ENCODE measurements at regions not wholly inside any gene's neighbourhood (a gene's known extent, or its start where the extent isn't known, plus 50 kb on each side); places are given as distances from the start of the nearest gene placed in this dataset.
A peak's percentile ranks its signal among the peaks of the same experiment; 100 is the strongest.

DNA sequence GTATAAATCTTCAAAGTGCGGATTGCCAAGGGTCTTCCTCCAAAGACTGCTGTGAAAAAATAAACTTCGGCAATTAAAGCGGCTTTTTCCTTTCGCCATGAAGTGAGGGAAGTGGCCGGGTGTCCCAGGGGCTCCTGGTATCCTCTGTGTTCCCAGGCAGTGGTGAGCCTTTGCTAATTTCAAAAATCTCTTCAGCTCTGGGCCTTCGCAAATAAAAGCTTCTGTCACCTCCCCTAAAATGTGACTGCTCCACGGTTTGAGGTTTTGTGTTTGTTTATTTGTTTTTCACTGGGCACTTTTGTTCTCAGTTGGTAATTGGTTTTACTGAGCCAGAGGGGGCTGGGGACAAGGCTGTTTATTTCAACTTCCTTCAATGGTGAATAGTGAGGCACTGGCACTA lies 270.1 kb upstream of the POU3F3 start:
- Histone ChIP-seq H3K27ac (ENCODE audit: low read depth, low read length) (no peak overlapping the region), H3K9me3 (ENCODE audit: control insufficient read depth in 2 of 3, low read length in 3 of 3) (no peaks in the 10 kb centered on the region), H3K27me3 (ENCODE audit: control insufficient read depth in 2 of 2, insufficient read depth in 2 of 2, low read length in 2 of 2) (no peaks in the 10 kb centered on the region), H3K4me3 (ENCODE audit: low read length) (no peak overlapping the region), H3K4me1 (ENCODE audit: control insufficient read depth in 2 of 2, insufficient read depth in 2 of 2, low read length in 2 of 2) (no peaks in the 10 kb centered on the region), H3K36me3 (ENCODE audit: control insufficient read depth in 2 of 3, insufficient read depth in 3 of 3, low read length in 3 of 3) (no peaks in the 10 kb centered on the region)
- Mint-ChIP-seq H3K27me3 (peaks cover 0 to 6% (median 0%) of the 10 kb centered on the region in 5 donors), H3K4me3 (no peak overlapping the region), H3K9me3 (peaks cover 0 to 1% (median 0%) of the 10 kb centered on the region in 11 donors), H3K36me3 (no peaks in the 10 kb centered on the region), H3K4me1 (no peaks in the 10 kb centered on the region), H3K27ac (no peak overlapping the region)
- ChIA-PET POLR2A (no interaction called here), CTCF (no interaction called here)
- no peak for ATAC-seq
- intact Hi-C loops (cut with micrococcal nuclease): no loop called here
- no peak for DNase-seq

DNA sequence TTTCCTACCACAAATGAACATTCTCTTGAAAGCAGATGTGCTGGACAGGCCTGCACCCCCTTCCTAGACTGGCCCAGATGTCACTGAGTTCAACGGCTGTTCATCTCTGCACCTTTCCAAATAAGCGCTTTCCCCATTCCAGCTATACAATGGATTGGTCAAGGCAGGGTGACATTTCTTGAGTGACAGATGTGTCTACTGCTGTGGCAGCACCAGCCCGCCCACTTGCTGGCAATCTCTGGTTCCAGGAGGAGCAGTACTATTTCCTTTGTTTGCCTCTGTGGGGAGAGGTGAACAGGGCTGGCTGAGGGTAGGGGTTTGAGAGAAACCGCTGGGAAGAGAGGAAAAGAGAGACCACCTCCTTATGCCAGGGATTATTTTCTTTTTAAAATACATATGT lies 269.5 kb upstream of the POU3F3 start:
- Histone ChIP-seq H3K27me3 (ENCODE audit: control insufficient read depth in 2 of 2, insufficient read depth in 2 of 2, low read length in 2 of 2) (no peaks in the 10 kb centered on the region), H3K4me3 (ENCODE audit: low read length) (no peak overlapping the region), H3K4me1 (ENCODE audit: control insufficient read depth in 2 of 2, insufficient read depth in 2 of 2, low read length in 2 of 2) (no peaks in the 10 kb centered on the region), H3K9me3 (ENCODE audit: control insufficient read depth in 2 of 3, low read length in 3 of 3) (no peaks in the 10 kb centered on the region), H3K36me3 (ENCODE audit: control insufficient read depth in 2 of 3, insufficient read depth in 3 of 3, low read length in 3 of 3) (no peaks in the 10 kb centered on the region), H3K27ac (ENCODE audit: low read depth, low read length) (no peak overlapping the region)
- intact Hi-C loops (cut with micrococcal nuclease): no loop called here
- Mint-ChIP-seq H3K27ac (no peak overlapping the region), H3K27me3 (peaks cover 0 to 5% (median 0%) of the 10 kb centered on the region in 5 donors), H3K9me3 (peaks cover 0 to 1% (median 0%) of the 10 kb centered on the region in 11 donors), H3K4me1 (no peaks in the 10 kb centered on the region), H3K36me3 (no peaks in the 10 kb centered on the region), H3K4me3 (no peak overlapping the region)
- ChIA-PET POLR2A (no interaction called here), CTCF (no interaction called here)
- no peak for DNase-seq
- ATAC-seq: no peak

DNA sequence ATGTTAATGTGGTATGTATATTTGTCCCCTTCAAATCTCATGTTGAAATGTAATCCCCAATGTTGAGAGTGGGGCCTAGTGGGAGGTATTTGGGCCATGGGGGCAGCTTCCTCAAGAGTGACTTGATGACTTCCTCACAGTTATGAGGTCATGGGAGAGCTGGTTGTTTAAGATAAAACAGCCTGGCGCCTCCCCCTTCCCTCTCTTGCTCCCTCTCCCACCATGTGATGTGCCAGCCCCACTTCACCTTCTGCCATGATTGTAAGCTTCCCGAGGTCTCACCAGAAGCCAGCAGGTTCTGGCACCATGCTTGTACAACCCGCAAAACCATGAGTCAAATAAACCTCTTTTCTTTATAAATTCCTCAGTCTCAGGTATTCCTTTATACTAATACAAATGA lies 258.3 kb upstream of the POU3F3 start:
- Histone ChIP-seq H3K9me3 (ENCODE audit: control insufficient read depth in 2 of 3, low read length in 3 of 3) (no peaks in the 10 kb centered on the region), H3K4me1 (ENCODE audit: control insufficient read depth in 2 of 2, insufficient read depth in 2 of 2, low read length in 2 of 2) (no peaks in the 10 kb centered on the region), H3K36me3 (ENCODE audit: control insufficient read depth in 2 of 3, insufficient read depth in 3 of 3, low read length in 3 of 3) (no peaks in the 10 kb centered on the region), H3K27ac (ENCODE audit: low read depth, low read length) (no peak overlapping the region), H3K27me3 (ENCODE audit: control insufficient read depth in 2 of 2, insufficient read depth in 2 of 2, low read length in 2 of 2) (no peaks in the 10 kb centered on the region), H3K4me3 (ENCODE audit: low read length) (no peak overlapping the region)
- Mint-ChIP-seq H3K36me3 (peaks cover 0 to 4% (median 0%) of the 10 kb centered on the region in 5 donors), H3K4me1 (peaks cover 0 to 4% (median 0%) of the 10 kb centered on the region in 7 donors), H3K27ac (no peak overlapping the region), H3K27me3 (peaks cover 0 to 10% (median 0%) of the 10 kb centered on the region in 5 donors), H3K4me3 (no peak overlapping the region), H3K9me3 (peaks cover 0 to 14% (median 6%) of the 10 kb centered on the region in 11 donors)
- intact Hi-C loops (cut with micrococcal nuclease): no loop called here
- ATAC-seq: no peak
- POLR2A ChIA-PET: no interaction called here
- CTCF ChIA-PET: no interaction called here
- no peak for DNase-seq

DNA sequence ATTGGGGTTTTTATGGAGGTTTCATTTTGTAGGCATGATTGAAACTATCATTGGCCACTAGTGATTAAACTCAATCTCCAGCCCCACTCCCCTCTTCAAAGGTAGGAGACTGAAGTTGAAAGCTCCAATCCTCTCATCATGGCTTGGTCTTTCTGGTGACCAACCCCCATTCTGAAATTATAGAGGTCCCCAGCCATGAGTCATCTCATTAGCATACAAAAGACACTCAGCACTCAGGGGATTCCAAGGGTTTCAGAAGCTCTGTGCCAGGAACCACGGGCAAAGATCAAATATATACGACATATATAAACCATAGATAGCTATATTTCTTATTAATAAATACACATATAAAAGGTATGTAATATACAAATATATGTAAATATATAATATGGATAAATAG lies 256.0 kb upstream of the POU3F3 start:
- no peak overlapping the region for H3K4me3 Mint-ChIP-seq
- no peak for ATAC-seq
- POLR2A ChIA-PET: no interaction called here
- Histone ChIP-seq H3K9me3 (ENCODE audit: control insufficient read depth in 2 of 3, low read length in 3 of 3) (no peaks in the 10 kb centered on the region), H3K27ac (ENCODE audit: low read depth, low read length) (no peak overlapping the region), H3K36me3 (ENCODE audit: control insufficient read depth in 2 of 3, insufficient read depth in 3 of 3, low read length in 3 of 3) (no peaks in the 10 kb centered on the region), H3K4me1 (ENCODE audit: control insufficient read depth in 2 of 2, insufficient read depth in 2 of 2, low read length in 2 of 2) (no peaks in the 10 kb centered on the region), H3K4me3 (ENCODE audit: low read length) (no peak overlapping the region), H3K27me3 (ENCODE audit: control insufficient read depth in 2 of 2, insufficient read depth in 2 of 2, low read length in 2 of 2) (no peaks in the 10 kb centered on the region)
- peaks cover 0 to 4% (median 0%) of the 10 kb centered on the region in 7 donors for H3K4me1 Mint-ChIP-seq
- intact Hi-C loops (cut with micrococcal nuclease): no loop called here
- H3K9me3 Mint-ChIP-seq: peaks cover 0 to 14% (median 2%) of the 10 kb centered on the region in 11 donors
- CTCF ChIA-PET: no interaction called here
- H3K27ac Mint-ChIP-seq: no peak overlapping the region
- H3K36me3 Mint-ChIP-seq: no peaks in the 10 kb centered on the region
- H3K27me3 Mint-ChIP-seq: peaks cover 0 to 10% (median 0%) of the 10 kb centered on the region in 5 donors
- DNase-seq: no peak

- Histone ChIP-seq H3K27me3 (ENCODE audit: control insufficient read depth in 2 of 2, insufficient read depth in 2 of 2, low read length in 2 of 2) (no peaks in the 10 kb centered on the region), H3K9me3 (ENCODE audit: control insufficient read depth in 2 of 3, low read length in 3 of 3) (no peaks in the 10 kb centered on the region), H3K27ac (ENCODE audit: low read depth, low read length) (no peak overlapping the region), H3K4me3 (ENCODE audit: low read length) (no peak overlapping the region), H3K36me3 (ENCODE audit: control insufficient read depth in 2 of 3, insufficient read depth in 3 of 3, low read length in 3 of 3) (no peaks in the 10 kb centered on the region), H3K4me1 (ENCODE audit: control insufficient read depth in 2 of 2, insufficient read depth in 2 of 2, low read length in 2 of 2) (no peaks in the 10 kb centered on the region)
- Mint-ChIP-seq H3K36me3 (no peaks in the 10 kb centered on the region), H3K9me3 (peaks cover 0 to 14% (median 2%) of the 10 kb centered on the region in 11 donors), H3K27me3 (peaks cover 0 to 10% (median 0%) of the 10 kb centered on the region in 5 donors), H3K4me3 (no peak overlapping the region), H3K27ac (no peak overlapping the region), H3K4me1 (peaks cover 0 to 4% (median 0%) of the 10 kb centered on the region in 7 donors)
- DNase-seq (no peak), ATAC-seq (no peak)
- CTCF ChIA-PET: no interaction called here
- intact Hi-C loops (cut with micrococcal nuclease): no loop called here
- POLR2A ChIA-PET: no interaction called here
Measured at GRCh38 chr2:104598636-104599035, 255.3 kb upstream of the POU3F3 start.

GRCh38 chr2:104599787-104600510 lies 254.0 kb upstream of the POU3F3 start:
- Mint-ChIP-seq H3K27ac (no peak overlapping the region), H3K36me3 (no peaks in the 10 kb centered on the region), H3K9me3 (peaks cover 0 to 18% (median 3%) of the 10 kb centered on the region in 11 donors), H3K4me1 (peaks cover 0 to 4% (median 0%) of the 10 kb centered on the region in 7 donors), H3K27me3 (peaks cover 0 to 10% (median 0%) of the 10 kb centered on the region in 5 donors), H3K4me3 (no peak overlapping the region)
- ChIA-PET CTCF (no interaction called here), POLR2A (no interaction called here)
- H3K27me3 ChIP-seq (ENCODE audit: control insufficient read depth in 2 of 2, insufficient read depth in 2 of 2, low read length in 2 of 2): no peaks in the 10 kb centered on the region
- DNase-seq (no peak), ATAC-seq (peak; percentile 50)
- no peak overlapping the region for H3K27ac ChIP-seq (ENCODE audit: low read depth, low read length)
- intact Hi-C loops (cut with micrococcal nuclease): no loop called here
- no peaks in the 10 kb centered on the region for H3K4me1 ChIP-seq (ENCODE audit: control insufficient read depth in 2 of 2, insufficient read depth in 2 of 2, low read length in 2 of 2)
- H3K36me3 ChIP-seq (ENCODE audit: control insufficient read depth in 2 of 3, insufficient read depth in 3 of 3, low read length in 3 of 3): no peaks in the 10 kb centered on the region
- no peaks in the 10 kb centered on the region for H3K9me3 ChIP-seq (ENCODE audit: control insufficient read depth in 2 of 3, low read length in 3 of 3)
- no peak overlapping the region for H3K4me3 ChIP-seq (ENCODE audit: low read length)

DNA sequence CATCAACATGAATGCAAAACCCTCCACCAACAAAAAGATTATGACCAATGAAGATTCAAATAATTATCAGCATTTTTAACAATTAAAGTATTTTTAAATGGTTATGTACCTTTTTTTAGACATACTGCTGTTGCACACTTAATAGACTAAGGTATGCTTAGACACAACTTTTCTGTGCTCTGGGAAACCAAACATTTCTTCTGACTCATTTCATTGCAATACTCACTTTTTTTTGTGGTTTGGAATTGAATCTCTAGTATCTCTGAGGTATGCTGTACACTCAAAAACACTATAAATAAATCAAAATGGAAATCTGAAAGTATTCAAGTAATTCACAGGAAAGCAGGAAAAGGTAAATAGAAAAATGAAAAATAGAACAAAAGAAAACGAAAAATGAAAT lies 247.9 kb upstream of the POU3F3 start:
- intact Hi-C loops (cut with micrococcal nuclease): no loop called here
- DNase-seq (no peak), ATAC-seq (no peak)
- ChIA-PET CTCF (no interaction called here), POLR2A (no interaction called here)
- Histone ChIP-seq H3K4me3 (ENCODE audit: low read length) (no peak overlapping the region), H3K36me3 (ENCODE audit: control insufficient read depth in 2 of 3, insufficient read depth in 3 of 3, low read length in 3 of 3) (no peaks in the 10 kb centered on the region), H3K27me3 (ENCODE audit: control insufficient read depth in 2 of 2, insufficient read depth in 2 of 2, low read length in 2 of 2) (no peaks in the 10 kb centered on the region), H3K27ac (ENCODE audit: low read depth, low read length) (no peak overlapping the region), H3K4me1 (ENCODE audit: control insufficient read depth in 2 of 2, insufficient read depth in 2 of 2, low read length in 2 of 2) (no peaks in the 10 kb centered on the region), H3K9me3 (ENCODE audit: control insufficient read depth in 2 of 3, low read length in 3 of 3) (no peaks in the 10 kb centered on the region)
- Mint-ChIP-seq H3K4me1 (no peaks in the 10 kb centered on the region), H3K27me3 (peaks cover 0 to 11% (median 0%) of the 10 kb centered on the region in 5 donors), H3K9me3 (peaks cover 0 to 29% (median 8%) of the 10 kb centered on the region in 11 donors), H3K36me3 (no peaks in the 10 kb centered on the region), H3K27ac (no peak overlapping the region), H3K4me3 (no peak overlapping the region)

Data from naive thymus-derived CD4-positive, alpha-beta T cell (primary cell).